Thoracic aorta (tissue), 2 donors: ENCODE measurements at regions not wholly inside any gene's neighbourhood (a gene's known extent, or its start where the extent isn't known, plus 50 kb on each side); places are given as distances from the start of the nearest gene placed in this dataset.

ENCODE experiments used
- ATAC-seq: fragments of 150-250 bp; one replicate; pipeline ENCODE4 v1.8.0; 2017; ENCODE audit warnings: low read depth; ENCODE audit not compliant: insufficient number of reproducible peaks, low FRiP score
- DNase-seq: peaks from one replicate; pipeline ENCODE4 v3.0.0-alpha.2; 2020; ENCODE audit warnings: low spot score
- H3K27ac ChIP-seq, 2 donors: fragments of 200-600 bp; sonication (generic); 1 replicate in 1 of 2; 2 replicates in 1 of 2; pipeline ENCODE4 v1.5.1; 2016; ENCODE audit warnings: mild to moderate bottlenecking in 2 of 2, moderate library complexity in 2 of 2
- H3K27me3 ChIP-seq: fragments of 200-600 bp; sonication (generic); replicated peaks from 2 replicates; pipeline ENCODE4 v1.6.0; 2016; ENCODE audit warnings: mild to moderate bottlenecking; ENCODE audit not compliant: insufficient read depth
- H3K36me3 ChIP-seq: fragments of 200-600 bp; sonication (generic); one replicate; pipeline ENCODE4 v1.5.1; 2016
- H3K4me1 ChIP-seq, 2 donors: fragments of 200-600 bp; sonication (generic); 1 replicate in 1 of 2; 2 replicates in 1 of 2; pipeline versions ENCODE4 v1.5.1 to v1.6.0; 2016; ENCODE audit warnings: low read depth in 2 of 2, mild to moderate bottlenecking in 1 of 2; ENCODE audit not compliant: control insufficient read depth in 1 of 2
- H3K4me3 ChIP-seq: fragments of 200-600 bp; sonication (generic); 2 replicates; pipeline ENCODE4 v1.5.1; 2016; ENCODE audit warnings: mild to moderate bottlenecking
- H3K9me3 ChIP-seq: fragments of 200-600 bp; sonication (generic); 2 replicates; pipeline ENCODE4 v1.5.1; 2016
- CTCF ChIP-seq: fragments of 200-600 bp; sonication (generic); IDR thresholded peaks from one replicate; pipeline ENCODE4 v1.5.1; 2019; ENCODE audit warnings: antibody characterized with exemption

- H3K4me3 ChIP-seq = no peak overlapping the region
- DNase-seq (no peak), ATAC-seq (no peak)
- no peaks in the 10 kb centered on the region for H3K36me3 ChIP-seq
- H3K27ac ChIP-seq = no peak overlapping the region
- no peaks in the 10 kb centered on the region for H3K4me1 ChIP-seq
- TF ChIP-seq CTCF = no peak
- no peaks in the 10 kb centered on the region for H3K27me3 ChIP-seq
- H3K9me3 ChIP-seq = no peaks in the 10 kb centered on the region
These were observed 773.7 kb upstream of the RAB6C start for GRCh38 chr2:129205766-129206165.

DNA sequence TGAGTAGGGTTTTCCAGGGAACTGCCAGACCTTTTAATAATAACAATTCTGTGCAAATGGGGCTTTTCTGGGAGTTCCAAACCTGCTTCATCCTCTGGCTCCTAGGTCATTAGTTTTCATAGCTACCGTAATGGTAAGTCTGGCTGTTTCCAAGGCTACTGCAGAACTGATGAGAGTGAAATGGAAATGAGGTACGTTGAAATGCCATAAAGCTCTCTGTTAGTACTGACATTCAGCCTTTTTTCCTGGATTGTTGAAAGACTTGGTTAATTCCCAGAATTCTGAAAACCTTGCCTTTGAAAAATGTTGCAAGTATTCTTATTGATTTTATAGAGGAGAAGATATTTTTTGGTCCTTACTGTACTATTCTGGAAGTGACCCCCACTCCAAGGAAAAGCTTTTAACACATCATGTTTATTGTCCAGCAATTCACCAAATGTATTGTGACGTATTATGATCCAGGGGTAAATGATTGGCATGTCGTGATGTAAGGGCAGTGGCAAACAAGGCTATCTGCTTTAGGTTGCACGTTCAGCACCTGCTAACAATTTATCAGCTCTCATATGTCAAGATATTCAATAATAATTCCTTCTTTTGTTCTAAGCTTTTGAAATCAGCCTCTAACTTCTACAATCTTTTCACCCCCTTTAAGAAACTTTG lies 767.0 kb upstream of the RAB6C start:
- Histone ChIP-seq H3K27ac (no peak overlapping the region), H3K4me3 (no peak overlapping the region), H3K9me3 (no peaks in the 10 kb centered on the region), H3K27me3 (no peaks in the 10 kb centered on the region), H3K4me1 (no peaks in the 10 kb centered on the region), H3K36me3 (no peaks in the 10 kb centered on the region)
- TF ChIP-seq CTCF = no peak
- DNase-seq = no peak
- ATAC-seq = no peak

DNA sequence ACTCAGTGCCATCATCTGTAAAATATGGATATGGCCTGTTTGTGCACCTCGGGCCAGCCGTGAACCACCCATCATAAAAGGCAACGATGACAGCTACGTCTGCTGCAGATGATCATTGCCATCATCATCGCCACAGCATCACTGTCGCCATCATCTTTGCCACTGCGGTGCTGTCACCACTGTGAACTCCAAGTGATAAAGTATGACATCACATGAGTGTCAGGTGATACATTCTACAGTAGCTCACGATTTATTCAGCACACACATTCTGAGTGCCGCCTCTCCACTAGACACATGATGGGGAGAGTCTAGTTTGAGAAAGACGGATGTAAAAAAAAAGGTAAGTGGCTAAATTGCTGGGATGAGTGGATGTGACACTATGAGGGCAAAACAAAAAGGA lies 755.4 kb upstream of the RAB6C start:
- no peak for DNase-seq

DNA sequence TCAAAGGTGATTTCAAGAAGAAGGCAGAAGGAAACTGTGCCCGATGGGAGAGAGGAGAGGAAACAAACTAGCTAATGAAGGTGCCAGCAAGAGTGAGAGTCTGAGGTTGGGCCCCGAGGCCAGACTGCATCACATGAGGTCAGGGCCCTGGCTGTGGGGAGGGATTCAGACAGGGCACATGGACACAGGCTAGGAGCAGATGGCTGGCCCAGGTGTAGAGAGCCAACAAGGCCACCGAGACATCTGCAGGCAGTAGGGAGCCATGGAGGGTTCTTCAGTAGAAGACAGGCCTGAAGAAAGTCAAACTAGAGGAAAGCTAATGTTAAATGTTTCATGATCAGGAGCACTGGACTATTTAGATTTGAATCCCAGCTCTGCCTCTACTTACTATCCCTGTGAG lies 755.0 kb upstream of the RAB6C start:
- DNase-seq (no peak), ATAC-seq (no peak)
- Histone ChIP-seq H3K4me3 (no peak overlapping the region), H3K36me3 (no peaks in the 10 kb centered on the region), H3K27ac (no peak overlapping the region), H3K4me1 (no peaks in the 10 kb centered on the region), H3K9me3 (no peaks in the 10 kb centered on the region), H3K27me3 (no peaks in the 10 kb centered on the region)
- TF ChIP-seq CTCF = no peak

More for the DNA sequence above, 755.4 kb upstream of the RAB6C start:
- Histone ChIP-seq H3K9me3 (no peaks in the 10 kb centered on the region), H3K27ac (no peak overlapping the region), H3K27me3 (no peaks in the 10 kb centered on the region), H3K4me1 (no peaks in the 10 kb centered on the region), H3K36me3 (no peaks in the 10 kb centered on the region), H3K4me3 (no peak overlapping the region)
- no peak for ATAC-seq
- no peak for TF ChIP-seq CTCF

- no peaks in the 10 kb centered on the region for H3K9me3 ChIP-seq
- no peaks in the 10 kb centered on the region for H3K27me3 ChIP-seq
- no peak overlapping the region for H3K4me3 ChIP-seq
- no peak for DNase-seq
- ATAC-seq = no peak
- TF ChIP-seq CTCF = no peak
- no peaks in the 10 kb centered on the region for H3K36me3 ChIP-seq
- no peak overlapping the region for H3K27ac ChIP-seq
- H3K4me1 ChIP-seq = no peaks in the 10 kb centered on the region
These were observed 750.3 kb upstream of the RAB6C start for GRCh38 chr2:129229196-129229595.
